Mesendoderm (in vitro differentiated cells): ENCODE measurements at regions not wholly inside any gene's neighbourhood (a gene's known extent, or its start where the extent isn't known, plus 50 kb on each side); places are given as distances from the start of the nearest gene placed in this dataset.

Source experiments
- DNase-seq: peaks from one replicate; pipeline ENCODE4 v3.0.0; 2013
- H2AK5ac ChIP-seq: 2 replicates; pipeline ENCODE4 v1.6.1; 2013; ENCODE audit warnings: low read length, inconsistent platforms
- H2BK120ac ChIP-seq: 2 replicates; pipeline ENCODE4 v1.6.1; 2013; ENCODE audit warnings: low read depth, mild to moderate bottlenecking, low read length, moderate library complexity, mixed read lengths
- H2BK15ac ChIP-seq: replicated peaks from 2 replicates; pipeline ENCODE4 v1.6.1; 2013; ENCODE audit warnings: low read depth, mild to moderate bottlenecking, moderate library complexity
- H2BK5ac ChIP-seq: 2 replicates; pipeline ENCODE4 v1.6.1; 2013; ENCODE audit warnings: low read length, inconsistent platforms
- H3K18ac ChIP-seq: 2 replicates; pipeline ENCODE4 v1.6.1; 2013; ENCODE audit warnings: mild to moderate bottlenecking, low read length, mixed read lengths
- H3K23ac ChIP-seq: one replicate; pipeline ENCODE4 v1.6.1; 2013; ENCODE audit warnings: low read length
- H3K27ac ChIP-seq: 2 replicates; pipeline ENCODE4 v1.5.1; 2013; ENCODE audit warnings: low read depth, mild to moderate bottlenecking, inconsistent platforms, low read length, moderate library complexity
- H3K27me3 ChIP-seq: 2 replicates; pipeline ENCODE4 v1.6.1; 2013; ENCODE audit warnings: low read length, control low read depth, mild to moderate bottlenecking, inconsistent platforms; ENCODE audit not compliant: insufficient read depth, poor library complexity
- H3K36me3 ChIP-seq: 2 replicates; pipeline ENCODE4 v1.6.1; 2013; ENCODE audit warnings: low read length, inconsistent platforms; ENCODE audit not compliant: control insufficient read depth, insufficient read depth
- H3K4ac ChIP-seq: one replicate; pipeline ENCODE4 v1.6.1; 2013; ENCODE audit warnings: low read depth, mild to moderate bottlenecking, low read length, moderate library complexity
- H3K4me1 ChIP-seq: 2 replicates; pipeline ENCODE4 v1.6.1; 2013; ENCODE audit warnings: low read depth, low read length, inconsistent platforms; ENCODE audit not compliant: control insufficient read depth
- H3K4me2 ChIP-seq: 2 replicates; pipeline ENCODE4 v1.6.1; 2013; ENCODE audit warnings: low read length
- H3K4me3 ChIP-seq: 2 replicates; pipeline ENCODE4 v1.5.1; 2013; ENCODE audit warnings: mild to moderate bottlenecking, low read length
- H3K56ac ChIP-seq: one replicate; pipeline ENCODE4 v1.6.1; 2013; ENCODE audit warnings: low read length
- H3K79me1 ChIP-seq: 2 replicates; pipeline ENCODE4 v1.6.1; 2013; ENCODE audit warnings: low read length, inconsistent platforms
- H3K79me2 ChIP-seq: 2 replicates; pipeline ENCODE4 v1.6.1; 2013; ENCODE audit warnings: mild to moderate bottlenecking, low read length; ENCODE audit not compliant: control insufficient read depth, insufficient read depth
- H3K9ac ChIP-seq: 2 replicates; pipeline ENCODE4 v1.6.1; 2013; ENCODE audit warnings: low read length, inconsistent platforms
- H4K5ac ChIP-seq: one replicate; pipeline ENCODE4 v1.6.1; 2013; ENCODE audit warnings: low read length
- H4K8ac ChIP-seq: one replicate; pipeline ENCODE4 v1.6.1; 2013; ENCODE audit warnings: low read depth, mild to moderate bottlenecking, control low read depth, low read length, moderate library complexity
- WGBS: extraction: QIAGEN DNeasy Blood & Tissue Kit; methylation state at CpG from one replicate; pipeline ENCODE4 v1.1.7; 2013; ENCODE audit warnings: low lambda C conversion rate, missing lambda C conversion rate; ENCODE audit not compliant: insufficient coverage; ENCODE audit errors: extremely low coverage; 5-methylcytosine and 5-hydroxymethylcytosine counted together

GRCh38 chr13:88376760-88377388, 705.7 kb downstream of the SLITRK5 start:
- no peaks in the 10 kb centered on the region for H3K36me3 ChIP-seq
- no peak overlapping the region for H3K56ac ChIP-seq
- H3K79me1 ChIP-seq = no peaks in the 10 kb centered on the region
- H4K8ac ChIP-seq = no peak overlapping the region
- no peak overlapping the region for H2BK5ac ChIP-seq
- no peak overlapping the region for H3K4me3 ChIP-seq
- H3K18ac ChIP-seq = no peak overlapping the region
- no peak overlapping the region for H3K23ac ChIP-seq
- no peak overlapping the region for H3K4me2 ChIP-seq
- no peak overlapping the region for H2BK15ac ChIP-seq
- H3K27me3 ChIP-seq = no peaks in the 10 kb centered on the region
- H3K4me1 ChIP-seq = no peaks in the 10 kb centered on the region
- no peak for DNase-seq
- WGBS = no CpG with 5 or more reads among the region's 2 CpGs
- H3K79me2 ChIP-seq = no peaks in the 10 kb centered on the region
- no peak overlapping the region for H3K27ac ChIP-seq
- no peak overlapping the region for H3K4ac ChIP-seq
- no peak overlapping the region for H3K9ac ChIP-seq
- no peak overlapping the region for H2AK5ac ChIP-seq
- H4K5ac ChIP-seq = no peak overlapping the region
- H2BK120ac ChIP-seq = no peak overlapping the region

- no peak for DNase-seq
- H3K4me2 ChIP-seq = no peak overlapping the region
- H3K4me1 ChIP-seq = no peaks in the 10 kb centered on the region
- H3K9ac ChIP-seq = no peak overlapping the region
- H3K56ac ChIP-seq = no peak overlapping the region
- no peak overlapping the region for H3K27ac ChIP-seq
- H3K4me3 ChIP-seq = no peak overlapping the region
- no peaks in the 10 kb centered on the region for H3K79me2 ChIP-seq
- no peaks in the 10 kb centered on the region for H3K27me3 ChIP-seq
- WGBS = no CpG with 5 or more reads among the region's 2 CpGs
- no peak overlapping the region for H3K4ac ChIP-seq
- H2BK15ac ChIP-seq = no peak overlapping the region
- no peaks in the 10 kb centered on the region for H3K79me1 ChIP-seq
- H4K5ac ChIP-seq = no peak overlapping the region
- no peaks in the 10 kb centered on the region for H3K36me3 ChIP-seq
- no peak overlapping the region for H2BK5ac ChIP-seq
- no peak overlapping the region for H3K23ac ChIP-seq
- H2AK5ac ChIP-seq = no peak overlapping the region
- no peak overlapping the region for H4K8ac ChIP-seq
- H3K18ac ChIP-seq = no peak overlapping the region
- H2BK120ac ChIP-seq = no peak overlapping the region
Observed at GRCh38 chr13:88377852-88378251, 706.7 kb downstream of the SLITRK5 start.

- Histone ChIP-seq H2BK120ac (no peak overlapping the region), H3K4ac (no peak overlapping the region), H3K27ac (no peak overlapping the region), H4K8ac (no peak overlapping the region), H3K18ac (no peak overlapping the region), H3K23ac (no peak overlapping the region), H4K5ac (no peak overlapping the region), H2BK5ac (no peak overlapping the region), H3K4me3 (no peak overlapping the region), H3K36me3 (no peaks in the 10 kb centered on the region), H3K56ac (no peak overlapping the region), H3K4me1 (no peaks in the 10 kb centered on the region), H3K79me2 (no peaks in the 10 kb centered on the region), H2BK15ac (no peak overlapping the region), H3K9ac (no peak overlapping the region), H2AK5ac (no peak overlapping the region), H3K79me1 (no peaks in the 10 kb centered on the region), H3K27me3 (no peaks in the 10 kb centered on the region), H3K4me2 (no peak overlapping the region)
- DNase-seq = no peak
Observed at GRCh38 chr13:88384542-88384941, 713.4 kb downstream of the SLITRK5 start.

- H4K8ac ChIP-seq = no peak overlapping the region
- no peak overlapping the region for H3K4ac ChIP-seq
- no peak overlapping the region for H4K5ac ChIP-seq
- no peaks in the 10 kb centered on the region for H3K36me3 ChIP-seq
- no peak overlapping the region for H2BK120ac ChIP-seq
- H3K4me2 ChIP-seq = no peak overlapping the region
- no peaks in the 10 kb centered on the region for H3K79me1 ChIP-seq
- H2AK5ac ChIP-seq = no peak overlapping the region
- H3K23ac ChIP-seq = no peak overlapping the region
- H3K4me3 ChIP-seq = no peak overlapping the region
- H2BK5ac ChIP-seq = no peak overlapping the region
- H3K79me2 ChIP-seq = no peaks in the 10 kb centered on the region
- H3K4me1 ChIP-seq = no peaks in the 10 kb centered on the region
- no peak overlapping the region for H3K18ac ChIP-seq
- H3K56ac ChIP-seq = no peak overlapping the region
- H2BK15ac ChIP-seq = no peak overlapping the region
- no peak for DNase-seq
- no peak overlapping the region for H3K27ac ChIP-seq
- no peaks in the 10 kb centered on the region for H3K27me3 ChIP-seq
- H3K9ac ChIP-seq = no peak overlapping the region
Observed at GRCh38 chr13:88395804-88396203, 724.6 kb downstream of the SLITRK5 start.

GRCh38 chr13:88411696-88412095, 740.5 kb downstream of the SLITRK5 start:
- no peak overlapping the region for H2BK15ac ChIP-seq
- H3K9ac ChIP-seq = no peak overlapping the region
- H2BK5ac ChIP-seq = no peak overlapping the region
- no peak for DNase-seq
- H3K27me3 ChIP-seq = no peaks in the 10 kb centered on the region
- 100% methylated on average over 1 of the region's 2 CpGs for WGBS
- H3K23ac ChIP-seq = no peak overlapping the region
- no peak overlapping the region for H4K5ac ChIP-seq
- H3K27ac ChIP-seq = no peak overlapping the region
- no peaks in the 10 kb centered on the region for H3K79me1 ChIP-seq
- no peak overlapping the region for H2BK120ac ChIP-seq
- no peaks in the 10 kb centered on the region for H3K36me3 ChIP-seq
- no peak overlapping the region for H3K4me3 ChIP-seq
- no peak overlapping the region for H3K4ac ChIP-seq
- no peak overlapping the region for H2AK5ac ChIP-seq
- H3K18ac ChIP-seq = no peak overlapping the region
- H3K79me2 ChIP-seq = no peaks in the 10 kb centered on the region
- H3K56ac ChIP-seq = no peak overlapping the region
- no peak overlapping the region for H3K4me2 ChIP-seq
- no peaks in the 10 kb centered on the region for H3K4me1 ChIP-seq
- H4K8ac ChIP-seq = no peak overlapping the region

GRCh38 chr13:88417801-88418200, 746.6 kb downstream of the SLITRK5 start:
- Histone ChIP-seq H3K23ac (no peak overlapping the region), H2BK15ac (no peak overlapping the region), H3K4me2 (no peak overlapping the region), H2BK5ac (no peak overlapping the region), H3K27ac (no peak overlapping the region), H3K79me1 (no peaks in the 10 kb centered on the region), H4K8ac (no peak overlapping the region), H3K4me1 (no peaks in the 10 kb centered on the region), H3K4me3 (no peak overlapping the region), H3K79me2 (no peaks in the 10 kb centered on the region), H2BK120ac (no peak overlapping the region), H3K56ac (no peak overlapping the region), H3K18ac (no peak overlapping the region), H2AK5ac (no peak overlapping the region), H3K36me3 (no peaks in the 10 kb centered on the region), H3K27me3 (no peaks in the 10 kb centered on the region), H3K9ac (no peak overlapping the region), H3K4ac (no peak overlapping the region), H4K5ac (no peak overlapping the region)
- no CpG with 5 or more reads among the region's 1 CpG for WGBS
- no peak for DNase-seq
